Adrenal gland (tissue), 9 donors: ENCODE measurements at regions not wholly inside any gene's neighbourhood (a gene's known extent, or its start where the extent isn't known, plus 50 kb on each side); places are given as distances from the start of the nearest gene placed in this dataset.

Experiments used
- DNase-seq, 7 donors: peaks; one replicate each; pipeline ENCODE4 v3.0.0-alpha.2; 2019 to 2020
- H3K27ac ChIP-seq, 5 donors: fragments of 200-600 bp; sonication (generic) in 4 of 5; 1 replicate in 3 of 5; 2 replicates in 2 of 5; pipeline versions ENCODE4 v1.5.1 to v1.8.0; 2016 to 2020; ENCODE audit warnings: mild to moderate bottlenecking in 1 of 5
- H3K27me3 ChIP-seq: fragments of 200-600 bp; 2 replicates; pipeline ENCODE4 v1.8.0; 2021
- H3K36me3 ChIP-seq, 2 donors: fragments of 200-600 bp; replicated peaks in 1 of 2; 1 replicate in 1 of 2; 2 replicates in 1 of 2; pipeline versions ENCODE4 v1.5.1 to v1.8.0; 2018 to 2022
- H3K4me1 ChIP-seq, 2 donors: fragments of 200-600 bp; replicated peaks in 1 of 2; 1 replicate in 1 of 2; 2 replicates in 1 of 2; pipeline versions ENCODE4 v1.5.1 to v1.8.0; 2018 to 2021
- H3K4me3 ChIP-seq, 4 donors: fragments of 200-600 bp; sonication (generic) in 3 of 4; one replicate each; pipeline ENCODE4 v1.5.1; 2016 to 2018
- H3K9me3 ChIP-seq, 3 donors: fragments of 200-600 bp; sonication (generic) in 1 of 3; replicated peaks in 1 of 3; 1 replicate in 2 of 3; 2 replicates in 1 of 3; pipeline versions ENCODE4 v1.5.1 to v1.8.0; 2016 to 2021
- CTCF ChIP-seq, 6 experiments: fragments of 450-650 bp in 4 of 6; fragments of 200-600 bp in 2 of 6; sonication (generic) in 1 of 6; IDR thresholded peaks; 1 replicate in 5 of 6; 2 replicates in 1 of 6; pipeline versions ENCODE4 v1.5.1 to v1.8.0; 2016 to 2021; ENCODE audit warnings: antibody characterized with exemption in 6 of 6, mild to moderate bottlenecking in 2 of 6, moderate library complexity in 1 of 6
- POLR2A ChIP-seq, 2 donors: fragments of 450-650 bp; IDR thresholded peaks; one replicate each; pipeline ENCODE4 v1.6.1; 2017; ENCODE audit warnings: antibody characterized with exemption in 2 of 2, mild to moderate bottlenecking in 2 of 2, moderate library complexity in 1 of 2
- WGBS, 4 donors: extraction: QIAGEN DNeasy Blood & Tissue Kit in 2 of 4; methylation state at CpG; one replicate each; pipeline versions ENCODE4 v1.1.5 to v1.1.7; 2013 to 2017; 5-methylcytosine and 5-hydroxymethylcytosine counted together
- intact Hi-C, 2 donors: fragments of 100-400 bp; cut with DNase I; formaldehyde crosslinking; loops; one replicate each; pipeline versions ENCODE4 v1.14.1 to v1.15.0; 2022 to 2023
- donor health status: healthy with polysubstance abuse.
- donor health status: Bipolar disorder and iron deficiency.
- donor health status: DM: yes; HTN: yes; CAD: no.
- donor health status: DM: no; HTN: no; CAD: no.
- donor health status: DM: no; HTN: no; CAD: no.

- 61 to 69% (median 64%) methylated on average over 7 of the region's 7 CpGs for WGBS, 4 donors
- Histone ChIP-seq H3K27ac (no peak overlapping the region), H3K36me3 (no peaks in the 10 kb centered on the region), H3K4me3 (no peak overlapping the region), H3K9me3 (no peaks in the 10 kb centered on the region), H3K27me3 (no peaks in the 10 kb centered on the region), H3K4me1 (no peaks in the 10 kb centered on the region)
- intact Hi-C loops = no loop called here
- DNase-seq = no peak
- TF ChIP-seq POLR2A (IDR thresholded peaks at IDR 0.05) = no peak
- TF ChIP-seq CTCF (IDR thresholded peaks at IDR 0.05) = no peak
Observed at GRCh38 chr7:23964715-23965114, 254.7 kb downstream of the STK31 start.

DNA sequence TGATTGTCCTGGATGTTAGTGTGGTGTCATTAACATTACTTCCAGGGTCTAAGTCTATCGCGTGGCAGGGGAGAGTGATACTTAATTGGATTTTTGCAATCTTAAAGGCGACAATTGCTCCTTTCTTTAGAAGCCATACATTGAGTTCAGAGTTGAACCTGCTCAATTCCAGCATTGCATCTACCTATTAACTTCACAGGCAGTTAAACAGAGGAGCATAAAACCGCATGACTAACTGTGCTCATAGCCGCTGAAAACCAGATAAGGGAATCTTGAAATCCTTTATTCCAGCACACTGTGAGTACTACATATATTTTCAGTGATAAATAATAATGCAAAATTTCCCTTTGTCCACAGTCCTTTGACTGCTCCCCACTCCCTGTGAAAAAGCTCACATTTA, 255.3 kb downstream of the STK31 start:
- H3K4me1 ChIP-seq = no peaks in the 10 kb centered on the region
- WGBS, 4 donors = 71 to 80% (median 79%) methylated on average over 5 of the region's 5 CpGs
- H3K27me3 ChIP-seq = no peaks in the 10 kb centered on the region
- H3K4me3 ChIP-seq = no peak overlapping the region
- no peaks in the 10 kb centered on the region for H3K36me3 ChIP-seq
- H3K9me3 ChIP-seq = no peaks in the 10 kb centered on the region
- no peak for DNase-seq
- TF ChIP-seq POLR2A (IDR thresholded peaks at IDR 0.05) (no peak), CTCF (IDR thresholded peaks at IDR 0.05) (no peak)
- no peak overlapping the region for H3K27ac ChIP-seq
- intact Hi-C loops = no loop called here

DNA sequence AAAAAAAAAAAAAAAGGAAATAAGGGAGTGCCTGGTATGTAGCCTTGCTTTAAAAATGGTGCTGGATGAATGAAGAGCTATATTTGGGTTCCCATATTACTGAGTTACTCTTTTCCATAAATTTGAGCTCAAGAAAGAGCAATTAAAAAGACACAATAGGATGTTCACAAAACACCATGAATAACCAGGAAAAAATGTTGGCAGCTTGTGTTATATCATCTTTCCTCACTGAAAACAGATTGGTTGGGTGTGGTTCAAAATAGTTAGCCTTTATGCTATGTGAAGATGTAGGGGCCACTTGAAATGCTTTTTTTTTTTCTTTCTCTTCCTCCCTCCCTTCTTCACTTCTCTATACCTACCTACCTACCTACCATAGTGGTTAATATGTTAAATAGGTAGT, 256.9 kb downstream of the STK31 start:
- Histone ChIP-seq H3K36me3 (no peaks in the 10 kb centered on the region), H3K4me3 (no peak overlapping the region), H3K27ac (no peak overlapping the region), H3K27me3 (no peaks in the 10 kb centered on the region), H3K4me1 (no peaks in the 10 kb centered on the region), H3K9me3 (no peaks in the 10 kb centered on the region)
- no peak for DNase-seq
- no peak for TF ChIP-seq POLR2A (IDR thresholded peaks at IDR 0.05)
- no peak for TF ChIP-seq CTCF (IDR thresholded peaks at IDR 0.05)
- intact Hi-C loops = no loop called here

DNA sequence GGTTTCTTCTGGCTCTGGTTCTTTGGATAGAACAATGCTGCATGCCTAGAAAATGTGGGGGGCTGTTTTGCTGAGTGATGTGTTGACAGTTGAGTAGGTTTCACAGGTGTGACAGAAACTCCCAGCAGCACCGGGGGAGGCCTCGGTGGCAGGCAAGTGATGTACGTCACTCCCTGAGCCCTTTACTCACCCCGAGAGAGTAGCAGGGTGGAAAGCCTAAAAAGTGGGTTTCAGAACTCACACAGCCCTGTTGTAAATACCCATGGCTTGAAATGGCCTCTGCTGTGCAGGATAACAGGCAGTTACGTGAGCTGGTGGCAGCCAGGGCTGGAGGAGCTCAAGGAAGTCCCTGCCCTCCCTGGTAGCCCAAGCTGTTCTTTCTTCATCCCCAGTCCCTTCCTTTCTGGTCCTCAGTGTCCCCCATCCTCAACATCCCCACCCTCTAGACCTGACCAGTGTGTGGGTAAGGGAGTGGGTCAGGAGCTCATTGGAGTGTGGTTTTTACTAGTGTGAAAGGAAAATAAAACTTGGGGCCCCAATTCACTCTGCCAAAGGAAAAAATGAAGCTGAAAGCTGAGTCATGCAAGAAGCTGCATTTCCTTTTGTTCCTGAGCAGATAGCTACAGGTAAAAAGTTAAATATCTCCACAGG, 258.1 kb downstream of the STK31 start:
- DNase-seq = no peak
- TF ChIP-seq POLR2A (IDR thresholded peaks at IDR 0.05) (no peak), CTCF (IDR thresholded peaks at IDR 0.05) (no peak)
- Histone ChIP-seq H3K4me3 (no peak overlapping the region), H3K9me3 (no peaks in the 10 kb centered on the region), H3K27ac (no peak overlapping the region), H3K27me3 (no peaks in the 10 kb centered on the region), H3K4me1 (no peaks in the 10 kb centered on the region), H3K36me3 (no peaks in the 10 kb centered on the region)
- intact Hi-C loops = no loop called here
- 58 to 79% (median 70%) methylated on average over 2 to 5 of the region's 5 CpGs for WGBS, 4 donors
